SK-N-SH (cell line): ENCODE measurements at regions not wholly inside any gene's neighbourhood (a gene's known extent, or its start where the extent isn't known, plus 50 kb on each side); places are given as distances from the start of the nearest gene placed in this dataset.

Experiments
- CTCF ChIA-PET: fragments of 300-600, 350-600 bp; formaldehyde crosslinking; extraction: SDS; loops from one replicate; lab custom pipeline; 2021; lab: Yijun Ruan, JAX
- POLR2A ChIA-PET: fragments of 350-600 bp; sonication (Branson Sonifier 250); formaldehyde crosslinking; extraction: SDS; loops from one replicate; lab custom pipeline; 2020; ENCODE audit warnings: antibody characterized with exemption, inconsistent platforms; lab: Yijun Ruan, JAX
- DNase-seq: peaks from one replicate; pipeline ENCODE4 v3.0.0; 2012
- H2AFZ ChIP-seq: fragments of 200-600 bp; sonication (generic); 2 replicates; pipeline ENCODE4 v1.8.1; 2016; ENCODE audit warnings: antibody characterized with exemption, mild to moderate bottlenecking, low read depth
- H3F3A ChIP-seq: fragments of 200-600 bp; sonication (generic); replicated peaks from 2 replicates; pipeline ENCODE3; 2016; ENCODE audit warnings: antibody characterized with exemption, mild to moderate bottlenecking; ENCODE audit not compliant: insufficient read depth
- H3K27ac ChIP-seq, 2 experiments: fragments of 200-500 bp in 1 of 2; fragments of 200-600 bp in 1 of 2; sonication (Bioruptor generic) in 1 of 2; sonication (generic), shearing (Covaris generic) in 1 of 2; 2 replicates each; pipeline versions ENCODE4 v1.5.1 to v1.6.1; 2014 to 2016; ENCODE audit warnings: low read depth in 2 of 2, inconsistent platforms in 1 of 2, low read length in 1 of 2, mild to moderate bottlenecking in 1 of 2, mixed read lengths in 1 of 2
- H3K27me3 ChIP-seq: fragments of 200-600 bp; sonication (generic), shearing (Covaris generic); 2 replicates; pipeline ENCODE4 v1.6.1; 2016; ENCODE audit warnings: mixed run types; ENCODE audit not compliant: insufficient read depth
- H3K36me3 ChIP-seq, 2 experiments: fragments of 200-500 bp in 1 of 2; fragments of 200-600 bp in 1 of 2; sonication (Bioruptor generic) in 1 of 2; sonication (generic) in 1 of 2; replicated peaks in 1 of 2; 2 replicates each; pipeline versions ENCODE3 to v1.5.1; 2014 to 2016; ENCODE audit warnings: low read length in 1 of 2, mild to moderate bottlenecking in 1 of 2; ENCODE audit not compliant: insufficient read depth in 2 of 2, control insufficient read depth in 1 of 2
- H3K4me1 ChIP-seq, 2 experiments: fragments of 200-500 bp in 1 of 2; fragments of 200-600 bp in 1 of 2; sonication (Bioruptor generic) in 1 of 2; sonication (generic), shearing (Covaris generic) in 1 of 2; 2 replicates each; pipeline versions ENCODE4 v1.5.1 to v1.6.1; 2014 to 2016; ENCODE audit warnings: low read depth in 1 of 2, low read length in 1 of 2, mixed run types in 1 of 2; ENCODE audit not compliant: insufficient read depth in 2 of 2, control insufficient read depth in 1 of 2
- H3K4me2 ChIP-seq: fragments of 200-600 bp; sonication (generic), shearing (Covaris generic); 2 replicates; pipeline ENCODE4 v1.6.1; 2017; ENCODE audit warnings: mixed run types
- H3K4me3 ChIP-seq, 2 experiments: fragments of 200-500 bp in 1 of 2; fragments of 200-600 bp in 1 of 2; sonication (Bioruptor generic) in 1 of 2; sonication (generic), shearing (Covaris generic) in 1 of 2; 2 replicates each; pipeline versions ENCODE4 v1.5.1 to v1.8.1; 2014 to 2016; ENCODE audit warnings: low read depth in 2 of 2, inconsistent platforms in 1 of 2, low read length in 1 of 2, mild to moderate bottlenecking in 1 of 2, mixed read lengths in 1 of 2, moderate library complexity in 1 of 2
- H3K79me2 ChIP-seq: fragments of 200-600 bp; sonication (generic); 2 replicates; pipeline ENCODE4 v1.8.1; 2017; ENCODE audit warnings: mild to moderate bottlenecking; ENCODE audit not compliant: insufficient read depth
- H3K9ac ChIP-seq: fragments of 200-600 bp; sonication (generic); 2 replicates; pipeline ENCODE4 v1.6.1; 2017; ENCODE audit warnings: mixed run types
- H3K9me2 ChIP-seq: fragments of 200-600 bp; sonication (generic); 2 replicates; pipeline ENCODE4 v1.6.1; 2017; ENCODE audit warnings: mixed run types
- H3K9me3 ChIP-seq: fragments of 200-600 bp; sonication (generic); 2 replicates; pipeline ENCODE4 v1.6.1; 2017; ENCODE audit warnings: mixed run types, mild to moderate bottlenecking, moderate library complexity
- H4K20me1 ChIP-seq: fragments of 200-600 bp; sonication (generic); 2 replicates; pipeline ENCODE4 v1.6.1; 2017; ENCODE audit warnings: mild to moderate bottlenecking, mixed run types; ENCODE audit not compliant: insufficient read depth
- EP300 ChIP-seq, 2 experiments: IDR thresholded peaks; 2 replicates each; pipeline versions ENCODE4 v1.4.0 to v1.6.1; 2012; ENCODE audit warnings: borderline replicate concordance in 1 of 2, low read depth in 1 of 2, low read length in 1 of 2
- JUND ChIP-seq: IDR thresholded peaks from 2 replicates; pipeline ENCODE4 v1.4.0; 2012
- MEF2A ChIP-seq: IDR thresholded peaks from 2 replicates; pipeline ENCODE4 v1.4.0; 2012; ENCODE audit warnings: low read depth, borderline replicate concordance
- MXI1 ChIP-seq: IDR thresholded peaks from 2 replicates; pipeline ENCODE4 v1.6.1; 2012; ENCODE audit warnings: mild to moderate bottlenecking, low read depth, low read length, improper control_type of control experiment
- REST ChIP-seq: IDR thresholded peaks from 2 replicates; pipeline ENCODE4 v1.6.1; 2012; ENCODE audit warnings: mild to moderate bottlenecking, low read depth, low read length, moderate library complexity
- RFX5 ChIP-seq: IDR thresholded peaks from 2 replicates; pipeline ENCODE4 v1.6.1; 2012; ENCODE audit warnings: mild to moderate bottlenecking, improper control_type of control experiment, low read length
- RXRA ChIP-seq: IDR thresholded peaks from 2 replicates; pipeline ENCODE4 v1.4.0; 2012; ENCODE audit warnings: low read depth, mild to moderate bottlenecking, borderline replicate concordance
- TAF1 ChIP-seq: IDR thresholded peaks from 2 replicates; pipeline ENCODE4 v1.6.1; 2012; ENCODE audit warnings: low read depth, mild to moderate bottlenecking, low read length, moderate library complexity, borderline replicate concordance
- TCF12 ChIP-seq: IDR thresholded peaks from 2 replicates; pipeline ENCODE4 v1.4.0; 2012
- TEAD4 ChIP-seq: IDR thresholded peaks from 2 replicates; pipeline ENCODE4 v1.4.0; 2012; ENCODE audit warnings: mild to moderate bottlenecking, borderline replicate concordance; ENCODE audit not compliant: insufficient read depth
- WGBS: methylation state at CpG from one replicate; pipeline ENCODE4 v1.1.6; 2017; ENCODE audit warnings: low lambda C conversion rate; 5-methylcytosine and 5-hydroxymethylcytosine counted together

DNA sequence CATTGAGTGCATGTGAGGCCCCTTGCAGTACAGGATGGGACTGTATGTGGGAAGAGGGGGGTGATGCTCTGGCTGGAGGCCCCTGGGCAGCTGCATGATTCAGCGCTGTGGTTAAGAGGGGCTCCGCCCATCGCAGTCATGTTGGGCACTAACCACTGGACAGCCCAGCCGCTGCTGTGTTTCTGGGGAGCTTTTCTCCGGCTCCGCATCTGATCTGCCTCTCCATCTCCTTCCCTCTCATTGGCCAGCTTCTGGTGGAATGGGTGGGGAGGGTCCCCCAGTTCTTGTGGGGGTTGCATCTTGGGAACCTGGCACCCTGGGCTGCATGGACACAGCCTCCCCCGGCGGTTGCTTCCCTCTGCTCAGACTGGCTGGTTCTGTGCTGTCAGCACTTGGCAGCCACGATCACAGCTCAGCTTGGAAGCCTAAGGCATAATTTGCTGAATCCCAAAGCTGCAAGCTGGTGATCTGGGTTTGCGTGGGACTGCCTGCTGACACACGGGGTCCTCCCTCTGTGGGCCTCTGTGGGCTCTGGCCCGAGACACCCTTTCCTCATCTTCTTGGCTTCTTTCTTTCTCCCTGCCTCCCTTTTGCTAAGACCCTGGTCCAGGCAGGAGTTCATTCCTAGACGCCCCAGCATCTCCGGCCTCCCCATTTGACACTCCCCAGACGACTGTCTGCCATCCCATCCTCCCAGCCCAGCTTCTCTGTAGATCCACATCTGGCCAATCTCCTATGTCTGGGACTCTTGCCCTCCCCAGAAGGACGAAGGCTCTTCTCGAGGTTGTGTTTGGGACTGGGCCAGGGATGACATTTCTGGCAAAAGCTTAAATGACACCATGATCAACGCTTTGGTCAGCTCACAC lies 168.3 kb downstream of the SEC14L1 start (continued):
- TF ChIP-seq EP300 (IDR thresholded peaks at IDR 0.05; ENCODE audit: borderline replicate concordance in 1 of 2, low read depth in 1 of 2, low read length in 1 of 2) (peak in 1 of 2 experiments; percentile 58; a peak in 1 of 4 replicates), MXI1 (peak; percentile 23), RFX5 (no peak), TAF1 (no peak), RXRA (no peak; the same call in 1 of the 2 replicates), TCF12 (peak; percentile 85), JUND (no peak), MEF2A (no peak), REST (0 out of 2 replicates have a peak, but pooled peaks have one; percentile 47)

GRCh38 chr17:77310336-77310735 lies 169.6 kb downstream of the SEC14L1 start:
- TF ChIP-seq TEAD4: no peak
- TF ChIP-seq, all 33 proteins: peak for 0
- Histone ChIP-seq H3K79me2 (no peaks in the 10 kb centered on the region; the same call in 1 of the 2 replicates), H3F3A (peaks cover 23% of the 10 kb centered on the region), H3K4me1 (peaks cover 40 to 81% of the 10 kb centered on the region in 2 experiments), H3K27me3 (no peaks in the 10 kb centered on the region), H3K4me3 (no peak overlapping the region), H3K27ac (peak overlapping the region in 1 of 2 experiments; percentile 99; a peak in 2 of 4 replicates), H4K20me1 (no peaks in the 10 kb centered on the region), H2AFZ (no peak overlapping the region), H3K9me3 (no peaks in the 10 kb centered on the region), H3K9ac (no peak overlapping the region), H3K9me2 (no peaks in the 10 kb centered on the region), H3K4me2 (no peak overlapping the region), H3K36me3 (peaks cover 0 to 11% of the 10 kb centered on the region in 2 experiments)
- ChIA-PET POLR2A (no interaction called here), CTCF (interaction anchor here (1.6 to 3.8 kb wide), 4 partner anchors 17 to 218 kb away, joined by 3 to 19 read pairs (median 12); no protein-coding TSS in a partner anchor)
- no peak for DNase-seq
- WGBS: 92% methylated on average over 19 of the region's 19 CpGs
